A549 (cell line): ENCODE measurements at regions not wholly inside any gene's neighbourhood (a gene's known extent, or its start where the extent isn't known, plus 50 kb on each side); places are given as distances from the start of the nearest gene placed in this dataset.
"Not testable (repeated sequence)": the region's sequence is repeated elsewhere in the genome, so short reads cannot be mapped to it uniquely, and the experiment has no call there.

Experiments
- CTCF ChIP-seq: fragments of >200 bp; sonication (Bioruptor Twin); formaldehyde crosslinking; IDR thresholded peaks from 3 replicates; pipeline ENCODE4 v1.5.1; 2016
- E2F6 ChIP-seq: IDR thresholded peaks from 2 replicates; pipeline ENCODE4 v1.6.1; 2012; ENCODE audit warnings: low read depth, borderline replicate concordance
- EHMT2 ChIP-seq: fragments of 200-600 bp; sonication (generic); IDR thresholded peaks from 2 replicates; pipeline ENCODE4 v1.6.1; 2016; ENCODE audit warnings: antibody characterized with exemption, low read depth, mild to moderate bottlenecking, moderate library complexity
- HOXA7 ChIP-seq: fragments of 250-450 bp; sonication (Bioruptor Pico); IDR thresholded peaks from 2 replicates; pipeline ENCODE4 v1.5.0; 2020; ENCODE audit warnings: mild to moderate bottlenecking, moderate library complexity
- HOXB5 ChIP-seq: fragments of 250-450 bp; sonication (Bioruptor Pico); IDR thresholded peaks from 2 replicates; pipeline ENCODE4 v1.5.0; 2020; ENCODE audit warnings: mild to moderate bottlenecking, moderate library complexity
- MYC ChIP-seq: IDR thresholded peaks from 2 replicates; pipeline ENCODE4 v1.6.1; 2012; ENCODE audit warnings: mild to moderate bottlenecking, inconsistent platforms, low read length, improper control_type of control experiment, borderline replicate concordance
- NR3C1 ChIP-seq: fragments of >200 bp; sonication (Bioruptor Twin); formaldehyde crosslinking; IDR thresholded peaks from 3 replicates; pipeline ENCODE4 v1.6.1; 2017
- RARB ChIP-seq: fragments of 250-450 bp; sonication (Bioruptor Pico); IDR thresholded peaks from 2 replicates; pipeline ENCODE4 v1.8.0; 2021; ENCODE audit warnings: mild to moderate bottlenecking, moderate library complexity
- TF ChIP-seq, protein P1 (sequence below): fragments of 450-650 bp; IDR thresholded peaks from 2 replicates; pipeline ENCODE4 v1.6.1; 2014; ENCODE audit warnings: antibody characterized with exemption
- TF ChIP-seq, protein P2 (sequence below): fragments of 200-600 bp; sonication (generic); IDR thresholded peaks from 2 replicates; pipeline ENCODE4 v1.6.1; 2016; ENCODE audit warnings: antibody characterized with exemption, mild to moderate bottlenecking, moderate library complexity

GRCh38 chr2:62649087-62649486 is 56.4 kb upstream of the EHBP1 start:
- not testable (repeated sequence) for TF ChIP-seq HOXA7 (CRISPR knock-in tag); CTCF; RARB (CRISPR knock-in tag); EHMT2; NR3C1; E2F6; MYC; HOXB5
- TF ChIP-seq, protein P1, sequence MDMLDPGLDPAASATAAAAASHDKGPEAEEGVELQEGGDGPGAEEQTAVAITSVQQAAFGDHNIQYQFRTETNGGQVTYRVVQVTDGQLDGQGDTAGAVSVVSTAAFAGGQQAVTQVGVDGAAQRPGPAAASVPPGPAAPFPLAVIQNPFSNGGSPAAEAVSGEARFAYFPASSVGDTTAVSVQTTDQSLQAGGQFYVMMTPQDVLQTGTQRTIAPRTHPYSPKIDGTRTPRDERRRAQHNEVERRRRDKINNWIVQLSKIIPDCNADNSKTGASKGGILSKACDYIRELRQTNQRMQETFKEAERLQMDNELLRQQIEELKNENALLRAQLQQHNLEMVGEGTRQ: not testable (repeated sequence)
- TF ChIP-seq, protein P2, sequence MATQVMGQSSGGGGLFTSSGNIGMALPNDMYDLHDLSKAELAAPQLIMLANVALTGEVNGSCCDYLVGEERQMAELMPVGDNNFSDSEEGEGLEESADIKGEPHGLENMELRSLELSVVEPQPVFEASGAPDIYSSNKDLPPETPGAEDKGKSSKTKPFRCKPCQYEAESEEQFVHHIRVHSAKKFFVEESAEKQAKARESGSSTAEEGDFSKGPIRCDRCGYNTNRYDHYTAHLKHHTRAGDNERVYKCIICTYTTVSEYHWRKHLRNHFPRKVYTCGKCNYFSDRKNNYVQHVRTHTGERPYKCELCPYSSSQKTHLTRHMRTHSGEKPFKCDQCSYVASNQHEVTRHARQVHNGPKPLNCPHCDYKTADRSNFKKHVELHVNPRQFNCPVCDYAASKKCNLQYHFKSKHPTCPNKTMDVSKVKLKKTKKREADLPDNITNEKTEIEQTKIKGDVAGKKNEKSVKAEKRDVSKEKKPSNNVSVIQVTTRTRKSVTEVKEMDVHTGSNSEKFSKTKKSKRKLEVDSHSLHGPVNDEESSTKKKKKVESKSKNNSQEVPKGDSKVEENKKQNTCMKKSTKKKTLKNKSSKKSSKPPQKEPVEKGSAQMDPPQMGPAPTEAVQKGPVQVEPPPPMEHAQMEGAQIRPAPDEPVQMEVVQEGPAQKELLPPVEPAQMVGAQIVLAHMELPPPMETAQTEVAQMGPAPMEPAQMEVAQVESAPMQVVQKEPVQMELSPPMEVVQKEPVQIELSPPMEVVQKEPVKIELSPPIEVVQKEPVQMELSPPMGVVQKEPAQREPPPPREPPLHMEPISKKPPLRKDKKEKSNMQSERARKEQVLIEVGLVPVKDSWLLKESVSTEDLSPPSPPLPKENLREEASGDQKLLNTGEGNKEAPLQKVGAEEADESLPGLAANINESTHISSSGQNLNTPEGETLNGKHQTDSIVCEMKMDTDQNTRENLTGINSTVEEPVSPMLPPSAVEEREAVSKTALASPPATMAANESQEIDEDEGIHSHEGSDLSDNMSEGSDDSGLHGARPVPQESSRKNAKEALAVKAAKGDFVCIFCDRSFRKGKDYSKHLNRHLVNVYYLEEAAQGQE: not testable (repeated sequence)
